ENCODE measurements at regions not wholly inside any gene's neighbourhood (a gene's known extent, or its start where the extent isn't known, plus 50 kb on each side); places are given as distances from the start of the nearest gene placed in this dataset.
"Not testable (repeated sequence)": the region's sequence is repeated elsewhere in the genome, so short reads cannot be mapped to it uniquely, and the experiment has no call there.

- H3K4me3 ChIP-seq (ENCODE audit: low read length): no peak overlapping the region
- DNase-seq (ENCODE audit: low read depth, low spot score): no peak
These were observed 124.1 kb downstream of the DISP1 start for GRCh38 chr1:222938986-222939385.

GRCh38 chr1:222940095-222940494 lies 125.3 kb downstream of the DISP1 start:
- H3K4me3 ChIP-seq (ENCODE audit: low read length): no peak overlapping the region
- DNase-seq (ENCODE audit: low read depth, low spot score): no peak

- no peak overlapping the region for H3K4me3 ChIP-seq (ENCODE audit: low read length)
- no peak for DNase-seq (ENCODE audit: low read depth, low spot score)
These were observed 126.1 kb downstream of the DISP1 start for GRCh38 chr1:222940906-222941305.

- H3K4me3 ChIP-seq (ENCODE audit: low read length): no peak overlapping the region
- DNase-seq (ENCODE audit: low read depth, low spot score): no peak
These were observed 126.6 kb downstream of the DISP1 start for GRCh38 chr1:222941425-222941824.

GRCh38 chr1:222946436-222946835 lies 131.6 kb downstream of the DISP1 start:
- no peak overlapping the region for H3K4me3 ChIP-seq (ENCODE audit: low read length)
- no peak for DNase-seq (ENCODE audit: low read depth, low spot score)

- H3K4me3 ChIP-seq (ENCODE audit: low read length): no peak overlapping the region
- DNase-seq (ENCODE audit: low read depth, low spot score): no peak
These were observed 133.2 kb downstream of the DISP1 start for GRCh38 chr1:222948079-222948478.

GRCh38 chr1:222950892-222951291 lies 136.1 kb downstream of the DISP1 start:
- no peak for DNase-seq (ENCODE audit: low read depth, low spot score)
- H3K4me3 ChIP-seq (ENCODE audit: low read length): no peak overlapping the region

GRCh38 chr1:222953585-222953984 lies 138.7 kb downstream of the DISP1 start:
- no peak for DNase-seq (ENCODE audit: low read depth, low spot score)
- H3K4me3 ChIP-seq (ENCODE audit: low read length): no peak overlapping the region

GRCh38 chr1:222955964-222956363 lies 141.1 kb downstream of the DISP1 start:
- no peak for DNase-seq (ENCODE audit: low read depth, low spot score)
- no peak overlapping the region for H3K4me3 ChIP-seq (ENCODE audit: low read length)

GRCh38 chr1:222956601-222957000 lies 141.8 kb downstream of the DISP1 start:
- no peak for DNase-seq (ENCODE audit: low read depth, low spot score)
- H3K4me3 ChIP-seq (ENCODE audit: low read length): no peak overlapping the region

- no peak for DNase-seq (ENCODE audit: low read depth, low spot score)
- H3K4me3 ChIP-seq (ENCODE audit: low read length): no peak overlapping the region
These were observed 152.8 kb downstream of the DISP1 start for GRCh38 chr1:222967466-222968240.

GRCh38 chr1:222970040-222970439 lies 155.2 kb downstream of the DISP1 start:
- no peak overlapping the region for H3K4me3 ChIP-seq (ENCODE audit: low read length)
- no peak for DNase-seq (ENCODE audit: low read depth, low spot score)

- no peak overlapping the region for H3K4me3 ChIP-seq (ENCODE audit: low read length)
- DNase-seq (ENCODE audit: low read depth, low spot score): no peak
These were observed 155.9 kb downstream of the DISP1 start for GRCh38 chr1:222970711-222971110.

- DNase-seq (ENCODE audit: low read depth, low spot score): no peak
- no peak overlapping the region for H3K4me3 ChIP-seq (ENCODE audit: low read length)
These were observed 156.3 kb downstream of the DISP1 start for GRCh38 chr1:222971146-222971545.

GRCh38 chr1:222973561-222973960 lies 158.7 kb downstream of the DISP1 start:
- no peak for DNase-seq (ENCODE audit: low read depth, low spot score)
- no peak overlapping the region for H3K4me3 ChIP-seq (ENCODE audit: low read length)

GRCh38 chr1:222974496-222974895 lies 159.7 kb downstream of the DISP1 start:
- H3K4me3 ChIP-seq (ENCODE audit: low read length): no peak overlapping the region
- DNase-seq (ENCODE audit: low read depth, low spot score): no peak

GRCh38 chr1:222975472-222976122 lies 160.8 kb downstream of the DISP1 start:
- H3K4me3 ChIP-seq (ENCODE audit: low read length): no peak overlapping the region
- DNase-seq (ENCODE audit: low read depth, low spot score): no peak

- DNase-seq (ENCODE audit: low read depth, low spot score): no peak
These were observed 161.6 kb downstream of the DISP1 start for GRCh38 chr1:222976453-222976852.

GRCh38 chr1:222977294-222977693 lies 162.5 kb downstream of the DISP1 start:
- DNase-seq (ENCODE audit: low read depth, low spot score); H3K4me3 ChIP-seq (ENCODE audit: low read length): not testable (repeated sequence)

More at GRCh38 chr1:222976453-222976852, 161.6 kb downstream of the DISP1 start:
- H3K4me3 ChIP-seq (ENCODE audit: low read length): no peak overlapping the region

- no peak overlapping the region for H3K4me3 ChIP-seq (ENCODE audit: low read length)
- no peak for DNase-seq (ENCODE audit: low read depth, low spot score)
These were observed 163.5 kb downstream of the TLR5 start for GRCh38 chr1:222979561-222979960.

GRCh38 chr1:222987674-222988076 lies 155.4 kb downstream of the TLR5 start:
- no peak overlapping the region for H3K4me3 ChIP-seq (ENCODE audit: low read length)

More at GRCh38 chr1:222987674-222988076, 155.4 kb downstream of the TLR5 start:
- no peak for DNase-seq (ENCODE audit: low read depth, low spot score)
